HepG2 (cell line): ENCODE measurements at regions not wholly inside any gene's neighbourhood (a gene's known extent, or its start where the extent isn't known, plus 50 kb on each side); places are given as distances from the start of the nearest gene placed in this dataset.

Experiments
- ATAC-seq: fragments of 200-7000 bp; cut with Tn5 transposase; 3 replicates; pipeline ENCODE4 v1.9.1; 2020; ENCODE audit warnings: mild to moderate bottlenecking, moderate library complexity
- BruUV-seq: library from RNA; stranded (reverse); fragments of 400-500 nt; replicated peaks from 2 replicates; lab custom pipeline; 2021; lab: Mats Ljungman, UMichigan
- CTCF ChIA-PET: fragments of 300-600 bp; formaldehyde crosslinking; extraction: SDS; loops from one replicate; lab custom pipeline; 2021; ENCODE audit warnings: low total read pairs, inconsistent platforms, low intra/inter-chr PET ratio; lab: Yijun Ruan, JAX
- POLR2A ChIA-PET: fragments of 350-600 bp; sonication (Branson Sonifier 250); formaldehyde crosslinking; loops from one replicate; lab custom pipeline; 2020; ENCODE audit warnings: antibody characterized with exemption, inconsistent platforms; lab: Yijun Ruan, JAX
- DNase-seq: peaks from one replicate; pipeline ENCODE4 v3.0.0-alpha.2; 2015; ENCODE audit warnings: low spot score
- FAIRE-seq: peaks from 3 replicates; lab custom pipeline; 2011; peaks lifted over from hg19 to GRCh38; lab: Jason Lieb, UNC
- H2AFZ ChIP-seq: one replicate; pipeline ENCODE4 v1.6.1; 2011; ENCODE audit warnings: low read length, inconsistent platforms
- H3K27ac ChIP-seq: fragments of 300-600 bp; 3 replicates; pipeline ENCODE4 v1.8.0; 2011; ENCODE audit warnings: mixed run types, mild to moderate bottlenecking, mixed read lengths, low read length, inconsistent platforms; ENCODE audit not compliant: insufficient read depth; ENCODE audit errors: extremely low read length
- H3K27me3 ChIP-seq, 2 experiments: fragments of 200-600 bp in 1 of 2; 2 replicates in 1 of 2; 3 replicates in 1 of 2; pipeline versions ENCODE4 v1.6.0 to v1.8.0; 2011; ENCODE audit warnings: low read length in 2 of 2, mild to moderate bottlenecking in 2 of 2, moderate library complexity in 2 of 2, inconsistent platforms in 1 of 2; ENCODE audit not compliant: insufficient read depth in 2 of 2, control insufficient read depth in 1 of 2
- H3K36me3 ChIP-seq, 2 experiments: fragments of 200-600 bp in 1 of 2; replicated peaks in 1 of 2; 2 replicates in 1 of 2; 3 replicates in 1 of 2; pipeline versions ENCODE4 v1.5.1 to v1.8.0; 2011; ENCODE audit warnings: low read length in 2 of 2, inconsistent platforms in 1 of 2; ENCODE audit not compliant: insufficient read depth in 2 of 2, control insufficient read depth in 1 of 2
- H3K4me1 ChIP-seq: 2 replicates; pipeline ENCODE4 v1.5.1; 2012; ENCODE audit warnings: low read length, inconsistent platforms; ENCODE audit not compliant: insufficient read depth
- H3K4me2 ChIP-seq: 2 replicates; pipeline ENCODE4 v1.6.0; 2011; ENCODE audit warnings: low read depth, low read length, inconsistent platforms
- H3K4me3 ChIP-seq, 3 experiments: fragments of 200-600 bp in 1 of 3; sonication (generic), shearing (Covaris generic) in 1 of 3; replicated peaks in 1 of 3; 2 replicates each; pipeline ENCODE4 v1.5.1; 2011 to 2016; ENCODE audit warnings: low read length in 3 of 3, inconsistent platforms in 2 of 3, low read depth in 2 of 3, mild to moderate bottlenecking in 2 of 3, control low read depth in 1 of 3, mixed read lengths in 1 of 3; ENCODE audit not compliant: insufficient read depth in 1 of 3
- H3K79me2 ChIP-seq: one replicate; pipeline ENCODE4 v1.6.1; 2011; ENCODE audit warnings: low read length, inconsistent platforms; ENCODE audit not compliant: insufficient read depth
- H3K9ac ChIP-seq: 2 replicates; pipeline ENCODE4 v1.6.0; 2011; ENCODE audit warnings: mild to moderate bottlenecking, low read depth, low read length, inconsistent platforms; ENCODE audit not compliant: insufficient read depth
- H3K9me3 ChIP-seq: 2 replicates; pipeline ENCODE4 v1.5.1; 2012; ENCODE audit warnings: mild to moderate bottlenecking, low read length
- H4K20me1 ChIP-seq: 2 replicates; pipeline ENCODE4 v1.6.0; 2011; ENCODE audit warnings: inconsistent platforms, mild to moderate bottlenecking, low read length, moderate library complexity; ENCODE audit not compliant: insufficient read depth
- BRD4 ChIP-seq: sonication (generic); formaldehyde crosslinking; IDR thresholded peaks from 2 replicates; pipeline ENCODE4 v1.4.0; 2020; ENCODE audit warnings: missing genetic modification reagents
- CREM ChIP-seq, 2 experiments: sonication (generic) in 1 of 2; formaldehyde crosslinking in 1 of 2; IDR thresholded peaks; 2 replicates each; pipeline versions ENCODE4 v1.4.0 to v1.6.1; 2016 to 2020; ENCODE audit warnings: antibody characterized with exemption in 1 of 2, mild to moderate bottlenecking in 1 of 2, missing genetic modification reagents in 1 of 2
- GABPA ChIP-seq, 2 experiments: IDR thresholded peaks; 2 replicates each; pipeline ENCODE4 v1.6.1; 2011 to 2016; ENCODE audit warnings: low read depth in 2 of 2, low read length in 1 of 2, missing biosample characterization in 1 of 2, missing genetic modification characterization in 1 of 2
- NFRKB ChIP-seq: fragments of 450-650 bp; IDR thresholded peaks from 2 replicates; pipeline ENCODE4 v1.6.1; 2017
- PHF8 ChIP-seq: sonication (generic); formaldehyde crosslinking; IDR thresholded peaks from 2 replicates; pipeline ENCODE4 v1.5.0; 2020; ENCODE audit warnings: missing genetic modification reagents
- PPARG ChIP-seq: conservative IDR thresholded peaks from 2 replicates; pipeline ENCODE4 v1.6.1; 2016; ENCODE audit warnings: missing biosample characterization, missing genetic modification reagents
- ZNF136 ChIP-seq: sonication (generic); formaldehyde crosslinking; IDR thresholded peaks from 2 replicates; pipeline ENCODE4 v1.8.1; 2022; ENCODE audit warnings: low read depth, mild to moderate bottlenecking, moderate library complexity, missing genetic modification reagents
- WGBS: methylation state at CpG from one replicate; pipeline ENCODE4 v1.1.6; 2017; ENCODE audit warnings: low lambda C conversion rate; 5-methylcytosine and 5-hydroxymethylcytosine counted together
- in situ Hi-C: cut with HindIII; loops from 2 replicates; pipeline ENCODE4 v1.10.0; 2017; ENCODE audit warnings: low pct_unique_long_range_greater_than_20kb; ENCODE audit not compliant: extremely low pct_ligation_motif_present
- intact Hi-C: fragments of 100-400 bp; cut with micrococcal nuclease; formaldehyde crosslinking; loops from one replicate; pipeline ENCODE4 v1.10.0; 2022; ENCODE audit not compliant: unreplicated experiment
- TF ChIP-seq, protein P1 (sequence below): sonication (generic); formaldehyde crosslinking; IDR thresholded peaks from 2 replicates; pipeline ENCODE4 v1.5.1; 2020; ENCODE audit warnings: missing genetic modification reagents, mild to moderate bottlenecking, borderline replicate concordance

DNA sequence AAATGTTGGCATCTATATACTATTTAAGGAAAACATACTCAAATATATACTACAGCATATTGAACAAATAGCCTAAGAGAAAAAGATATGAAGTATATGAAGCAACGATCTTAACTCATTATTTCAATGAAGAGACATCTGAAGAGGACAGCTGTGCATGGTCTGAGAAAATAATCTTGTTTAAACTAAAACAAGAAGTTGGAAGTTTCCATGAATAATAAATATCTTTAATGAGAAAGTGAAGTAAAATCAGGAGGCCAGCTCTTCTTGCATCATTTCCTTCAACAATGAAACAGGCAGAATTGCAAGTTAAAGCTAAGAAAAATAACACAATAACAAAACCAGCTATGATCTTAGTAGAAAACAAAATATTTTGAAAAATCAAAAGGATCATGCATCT is 1265.4 kb upstream of the MAP3K7 start:
- H3K9ac ChIP-seq = no peak overlapping the region
- DNase-seq = no peak
- H3K4me2 ChIP-seq = no peak overlapping the region
- WGBS = 0% methylated on average over 1 of the region's 1 CpG
- no peaks in the 10 kb centered on the region for H3K36me3 ChIP-seq
- no peaks in the 10 kb centered on the region for H3K27me3 ChIP-seq
- TF ChIP-seq PPARG (CRISPR knock-in tag) (no peak), ZNF136 (CRISPR knock-in tag) (no peak), PHF8 (CRISPR knock-in tag) (no peak), NFRKB (no peak), BRD4 (CRISPR knock-in tag) (no peak), GABPA (IDR thresholded peaks at IDR 0.05; ENCODE audit: low read depth, low read length) (no peak), GABPA (CRISPR knock-in tag; IDR thresholded peaks at IDR 0.05; ENCODE audit: low read depth) (no peak), CREM (IDR thresholded peaks at IDR 0.05) (no peak), CREM (CRISPR knock-in tag; IDR thresholded peaks at IDR 0.05) (no peak)
- TF ChIP-seq, protein P1, sequence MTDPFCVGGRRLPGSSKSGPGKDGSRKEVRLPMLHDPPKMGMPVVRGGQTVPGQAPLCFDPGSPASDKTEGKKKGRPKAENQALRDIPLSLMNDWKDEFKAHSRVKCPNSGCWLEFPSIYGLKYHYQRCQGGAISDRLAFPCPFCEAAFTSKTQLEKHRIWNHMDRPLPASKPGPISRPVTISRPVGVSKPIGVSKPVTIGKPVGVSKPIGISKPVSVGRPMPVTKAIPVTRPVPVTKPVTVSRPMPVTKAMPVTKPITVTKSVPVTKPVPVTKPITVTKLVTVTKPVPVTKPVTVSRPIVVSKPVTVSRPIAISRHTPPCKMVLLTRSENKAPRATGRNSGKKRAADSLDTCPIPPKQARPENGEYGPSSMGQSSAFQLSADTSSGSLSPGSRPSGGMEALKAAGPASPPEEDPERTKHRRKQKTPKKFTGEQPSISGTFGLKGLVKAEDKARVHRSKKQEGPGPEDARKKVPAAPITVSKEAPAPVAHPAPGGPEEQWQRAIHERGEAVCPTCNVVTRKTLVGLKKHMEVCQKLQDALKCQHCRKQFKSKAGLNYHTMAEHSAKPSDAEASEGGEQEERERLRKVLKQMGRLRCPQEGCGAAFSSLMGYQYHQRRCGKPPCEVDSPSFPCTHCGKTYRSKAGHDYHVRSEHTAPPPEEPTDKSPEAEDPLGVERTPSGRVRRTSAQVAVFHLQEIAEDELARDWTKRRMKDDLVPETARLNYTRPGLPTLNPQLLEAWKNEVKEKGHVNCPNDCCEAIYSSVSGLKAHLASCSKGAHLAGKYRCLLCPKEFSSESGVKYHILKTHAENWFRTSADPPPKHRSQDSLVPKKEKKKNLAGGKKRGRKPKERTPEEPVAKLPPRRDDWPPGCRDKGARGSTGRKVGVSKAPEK (CRISPR knock-in tag) = no peak
- H3K79me2 ChIP-seq = no peaks in the 10 kb centered on the region
- no peak overlapping the region for H3K27ac ChIP-seq
- in situ Hi-C loops = no loop called here
- no peak for ATAC-seq
- no peak overlapping the region for H3K4me3 ChIP-seq
- ChIA-PET POLR2A (no interaction called here), CTCF (no interaction called here)
- no peak overlapping the region for H2AFZ ChIP-seq
- H3K9me3 ChIP-seq = no peaks in the 10 kb centered on the region
- H3K4me1 ChIP-seq = no peaks in the 10 kb centered on the region
- no peak for FAIRE-seq
- no peaks in the 10 kb centered on the region for H4K20me1 ChIP-seq
- intact Hi-C loops = no loop called here
- BruUV-seq = no TSS peak
